ENCODE measurements at regions not wholly inside any gene's neighbourhood (a gene's known extent, or its start where the extent isn't known, plus 50 kb on each side); places are given as distances from the start of the nearest gene placed in this dataset.

DNA sequence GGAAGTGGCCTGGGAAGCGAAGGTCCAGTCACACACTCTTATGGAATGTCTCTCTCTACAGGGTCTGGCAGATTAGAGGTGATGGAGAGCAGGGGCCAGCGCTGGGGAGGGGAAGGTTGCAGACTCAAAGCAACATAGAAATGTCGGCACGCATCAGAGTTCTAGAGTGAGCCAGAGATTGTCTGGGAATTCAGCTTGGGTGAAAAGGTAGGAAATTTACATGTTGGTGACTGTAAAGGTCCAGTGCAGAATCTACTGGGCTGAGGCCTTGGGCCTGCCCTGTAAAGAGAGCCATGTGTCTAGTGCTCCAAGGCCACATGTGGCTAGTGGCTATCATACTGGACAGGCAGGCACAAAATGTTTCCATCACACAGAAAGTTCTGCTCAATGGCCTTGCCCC is 80.8 kb downstream of the FOXA2 start:
- no peak for TF ChIP-seq ZNF24 (IDR thresholded peaks at IDR 0.05)
- TF ChIP-seq, protein P1, sequence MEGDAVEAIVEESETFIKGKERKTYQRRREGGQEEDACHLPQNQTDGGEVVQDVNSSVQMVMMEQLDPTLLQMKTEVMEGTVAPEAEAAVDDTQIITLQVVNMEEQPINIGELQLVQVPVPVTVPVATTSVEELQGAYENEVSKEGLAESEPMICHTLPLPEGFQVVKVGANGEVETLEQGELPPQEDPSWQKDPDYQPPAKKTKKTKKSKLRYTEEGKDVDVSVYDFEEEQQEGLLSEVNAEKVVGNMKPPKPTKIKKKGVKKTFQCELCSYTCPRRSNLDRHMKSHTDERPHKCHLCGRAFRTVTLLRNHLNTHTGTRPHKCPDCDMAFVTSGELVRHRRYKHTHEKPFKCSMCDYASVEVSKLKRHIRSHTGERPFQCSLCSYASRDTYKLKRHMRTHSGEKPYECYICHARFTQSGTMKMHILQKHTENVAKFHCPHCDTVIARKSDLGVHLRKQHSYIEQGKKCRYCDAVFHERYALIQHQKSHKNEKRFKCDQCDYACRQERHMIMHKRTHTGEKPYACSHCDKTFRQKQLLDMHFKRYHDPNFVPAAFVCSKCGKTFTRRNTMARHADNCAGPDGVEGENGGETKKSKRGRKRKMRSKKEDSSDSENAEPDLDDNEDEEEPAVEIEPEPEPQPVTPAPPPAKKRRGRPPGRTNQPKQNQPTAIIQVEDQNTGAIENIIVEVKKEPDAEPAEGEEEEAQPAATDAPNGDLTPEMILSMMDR (IDR thresholded peaks at IDR 0.05 in 2 of 3, conservative IDR thresholded peaks at IDR 0.05 in 1 of 3; ENCODE audit: insufficient read depth in 2 of 3, low read depth in 1 of 3, low read length in 3 of 3): no peak
- TF ChIP-seq, protein P2, sequence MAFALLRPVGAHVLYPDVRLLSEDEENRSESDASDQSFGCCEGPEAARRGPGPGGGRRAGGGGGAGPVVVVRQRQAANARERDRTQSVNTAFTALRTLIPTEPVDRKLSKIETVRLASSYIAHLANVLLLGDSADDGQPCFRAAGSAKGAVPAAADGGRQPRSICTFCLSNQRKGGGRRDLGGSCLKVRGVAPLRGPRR (CRISPR knock-in tag; IDR thresholded peaks at IDR 0.05): no peak
- no peak for TF ChIP-seq ZBTB33 (CRISPR knock-in tag; IDR thresholded peaks at IDR 0.05)
- TF ChIP-seq KLF16 (IDR thresholded peaks at IDR 0.05): no peak
- no peak for TF ChIP-seq PHF8 (IDR thresholded peaks at IDR 0.05; ENCODE audit: borderline replicate concordance, low read length)

Measured in K562 (cell line).